ENCODE measurements at regions not wholly inside any gene's neighbourhood (a gene's known extent, or its start where the extent isn't known, plus 50 kb on each side); places are given as distances from the start of the nearest gene placed in this dataset.

- no peak for TF ChIP-seq ZNF232 (CRISPR knock-in tag; IDR thresholded peaks at IDR 0.05; ENCODE audit: borderline replicate concordance)
- no peak for TF ChIP-seq PAX8 (CRISPR knock-in tag; IDR thresholded peaks at IDR 0.05; ENCODE audit: borderline replicate concordance)
- no peak for TF ChIP-seq MAFF (IDR thresholded peaks at IDR 0.05; ENCODE audit: low read depth, low read length)
- TF ChIP-seq ZXDC (CRISPR knock-in tag; IDR thresholded peaks at IDR 0.05) = no peak
- TF ChIP-seq LRRFIP1 (CRISPR knock-in tag; conservative IDR thresholded peaks at IDR 0.05) = no peak
- no peak for TF ChIP-seq THRA (CRISPR knock-in tag; IDR thresholded peaks at IDR 0.05; ENCODE audit: borderline replicate concordance)
- TF ChIP-seq HCFC1 (IDR thresholded peaks at IDR 0.05; ENCODE audit: low read depth, low read length) = no peak
- no peak for TF ChIP-seq ARID3A (IDR thresholded peaks at IDR 0.05; ENCODE audit: low read depth, low read length)
- TF ChIP-seq PAF1 (CRISPR knock-in tag; IDR thresholded peaks at IDR 0.05) = no peak
- TF ChIP-seq ZNF7 (CRISPR knock-in tag; IDR thresholded peaks at IDR 0.05) = no peak
- no peak for TF ChIP-seq ZNF775 (CRISPR knock-in tag; IDR thresholded peaks at IDR 0.05; ENCODE audit: borderline replicate concordance)
Measured at GRCh38 chr3:28028554-28028953, 212.9 kb upstream of the CMC1 start (continued).

All from HepG2 (cell line).